ENCODE measurements at regions not wholly inside any gene's neighbourhood (a gene's known extent, or its start where the extent isn't known, plus 50 kb on each side); places are given as distances from the start of the nearest gene placed in this dataset.

DNA sequence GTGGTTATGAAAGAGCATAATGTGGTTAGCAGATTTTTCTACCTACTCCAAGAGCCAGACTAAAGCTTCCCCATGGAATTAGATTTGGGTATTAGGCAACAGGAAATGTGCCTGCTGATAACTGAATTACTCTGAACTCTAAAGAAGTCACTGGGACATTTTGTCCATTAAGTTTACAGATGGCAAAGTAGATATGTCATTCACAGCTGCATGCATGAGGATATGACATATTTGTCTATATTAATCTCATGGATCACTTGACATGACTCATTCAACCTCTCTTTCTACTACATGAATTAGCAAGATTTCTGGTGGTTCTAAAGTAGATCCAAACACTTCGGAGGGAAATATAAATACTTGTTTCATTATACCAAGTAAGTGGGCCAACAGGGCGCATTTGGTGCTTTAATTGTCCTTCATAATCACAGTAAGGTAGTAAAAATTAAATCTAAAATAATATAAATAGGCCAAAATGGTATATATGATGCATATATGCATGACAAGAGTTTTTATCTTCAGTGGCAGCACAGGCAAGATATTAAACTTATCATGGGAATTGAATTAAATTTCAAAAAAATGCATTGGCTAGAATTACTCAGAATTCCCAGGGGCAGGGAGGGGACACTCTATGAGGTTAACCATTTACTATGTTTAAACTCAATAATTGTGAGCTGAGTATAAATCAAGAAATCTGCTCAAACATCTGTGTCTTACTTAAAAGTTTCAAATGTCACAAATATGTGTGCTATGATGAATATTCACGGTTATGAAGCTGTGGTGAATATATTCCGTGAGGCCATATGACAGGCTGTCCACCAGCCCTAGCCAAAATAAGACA lies 365.3 kb upstream of the KCNMB2 start:
- no peak for DNase-seq (ENCODE audit: low read depth)
- H3K4me3 ChIP-seq (ENCODE audit: low read depth, low read length): no peak overlapping the region
- TF ChIP-seq, protein P1, sequence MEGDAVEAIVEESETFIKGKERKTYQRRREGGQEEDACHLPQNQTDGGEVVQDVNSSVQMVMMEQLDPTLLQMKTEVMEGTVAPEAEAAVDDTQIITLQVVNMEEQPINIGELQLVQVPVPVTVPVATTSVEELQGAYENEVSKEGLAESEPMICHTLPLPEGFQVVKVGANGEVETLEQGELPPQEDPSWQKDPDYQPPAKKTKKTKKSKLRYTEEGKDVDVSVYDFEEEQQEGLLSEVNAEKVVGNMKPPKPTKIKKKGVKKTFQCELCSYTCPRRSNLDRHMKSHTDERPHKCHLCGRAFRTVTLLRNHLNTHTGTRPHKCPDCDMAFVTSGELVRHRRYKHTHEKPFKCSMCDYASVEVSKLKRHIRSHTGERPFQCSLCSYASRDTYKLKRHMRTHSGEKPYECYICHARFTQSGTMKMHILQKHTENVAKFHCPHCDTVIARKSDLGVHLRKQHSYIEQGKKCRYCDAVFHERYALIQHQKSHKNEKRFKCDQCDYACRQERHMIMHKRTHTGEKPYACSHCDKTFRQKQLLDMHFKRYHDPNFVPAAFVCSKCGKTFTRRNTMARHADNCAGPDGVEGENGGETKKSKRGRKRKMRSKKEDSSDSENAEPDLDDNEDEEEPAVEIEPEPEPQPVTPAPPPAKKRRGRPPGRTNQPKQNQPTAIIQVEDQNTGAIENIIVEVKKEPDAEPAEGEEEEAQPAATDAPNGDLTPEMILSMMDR (IDR thresholded peaks at IDR 0.05; ENCODE audit: low read depth, low read length, missing control alignments): no peak

DNA sequence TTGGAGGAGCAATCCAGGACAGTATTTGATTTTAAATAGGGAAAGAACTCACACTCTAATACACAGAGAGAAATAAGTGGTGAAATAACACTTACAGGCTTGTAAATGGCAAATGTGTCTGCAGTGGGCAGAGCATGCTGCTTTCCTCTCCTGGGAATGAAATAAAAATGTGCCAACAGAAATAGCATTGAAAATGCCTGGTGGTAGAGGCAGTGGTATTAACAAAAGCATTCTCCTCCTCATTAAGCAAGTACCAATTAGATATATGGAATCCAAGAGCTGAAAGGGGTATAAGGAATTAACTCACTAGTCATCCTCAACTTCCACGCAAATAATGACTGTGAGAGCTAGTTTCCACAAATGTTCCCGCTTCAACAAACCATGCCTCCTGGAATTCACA lies 364.1 kb upstream of the KCNMB2 start:
- DNase-seq (ENCODE audit: low read depth): no peak
- TF ChIP-seq, protein P1 (IDR thresholded peaks at IDR 0.05; ENCODE audit: low read depth, low read length, missing control alignments): no peak

DNA sequence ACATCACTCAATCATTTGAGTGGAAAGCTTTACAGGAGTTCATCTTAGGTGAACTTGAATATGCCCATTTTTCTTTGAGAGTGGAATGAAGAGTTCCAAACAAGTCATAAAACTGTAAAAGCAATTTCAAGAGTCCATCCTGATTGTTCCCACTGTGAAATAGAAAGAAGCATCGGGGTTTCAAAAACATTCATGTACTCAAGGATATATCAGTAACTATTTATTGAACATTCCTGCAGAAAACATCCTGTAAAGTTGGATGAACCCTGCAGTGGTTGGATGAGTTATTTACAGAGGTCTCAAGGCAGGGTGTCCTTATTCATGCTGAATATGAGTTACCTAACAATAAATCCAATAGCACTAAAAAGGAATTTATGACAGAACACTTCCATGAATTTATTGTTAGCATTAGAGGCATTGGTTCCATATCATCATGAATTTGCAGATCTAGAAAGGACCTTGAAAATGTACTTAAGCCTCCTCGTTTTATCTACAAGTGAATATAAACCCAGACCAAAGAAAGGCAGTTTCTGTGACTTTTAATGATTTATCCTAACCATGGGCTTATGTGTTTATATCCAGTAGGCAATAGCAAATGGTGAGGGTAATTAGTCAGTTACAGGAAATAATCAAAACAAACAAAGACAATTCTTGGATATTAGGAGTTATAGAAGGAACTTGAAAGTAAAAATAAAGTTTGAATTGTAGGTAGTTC lies 361.9 kb upstream of the KCNMB2 start:
- H3K4me3 ChIP-seq (ENCODE audit: low read depth, low read length): no peak overlapping the region
- DNase-seq (ENCODE audit: low read depth): no peak
- TF ChIP-seq, protein P1 (IDR thresholded peaks at IDR 0.05; ENCODE audit: low read depth, low read length, missing control alignments): no peak

More for the DNA sequence above, 364.1 kb upstream of the KCNMB2 start:
- no peak overlapping the region for H3K4me3 ChIP-seq (ENCODE audit: low read depth, low read length)

DNA sequence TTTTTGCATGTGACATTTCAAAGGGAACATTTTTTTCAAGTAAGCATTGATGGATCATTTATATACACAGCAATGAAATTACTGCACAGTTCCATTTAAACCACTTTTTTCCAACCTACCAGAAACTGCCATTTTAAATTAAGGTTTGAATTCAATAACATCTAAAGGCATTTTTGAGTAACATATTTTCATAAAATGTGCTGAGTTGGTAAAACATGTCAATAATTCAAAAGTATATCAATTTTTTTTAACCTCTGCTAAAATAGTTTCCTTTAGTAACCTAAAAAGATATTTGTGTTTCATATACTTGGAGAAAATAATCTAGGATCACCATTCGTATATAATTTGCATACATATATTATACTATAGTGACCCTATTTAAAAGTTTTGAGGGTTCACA lies 355.1 kb upstream of the KCNMB2 start:
- H3K4me3 ChIP-seq (ENCODE audit: low read depth, low read length): no peak overlapping the region
- TF ChIP-seq, protein P1 (IDR thresholded peaks at IDR 0.05; ENCODE audit: low read depth, low read length, missing control alignments): no peak
- no peak for DNase-seq (ENCODE audit: low read depth)

DNA sequence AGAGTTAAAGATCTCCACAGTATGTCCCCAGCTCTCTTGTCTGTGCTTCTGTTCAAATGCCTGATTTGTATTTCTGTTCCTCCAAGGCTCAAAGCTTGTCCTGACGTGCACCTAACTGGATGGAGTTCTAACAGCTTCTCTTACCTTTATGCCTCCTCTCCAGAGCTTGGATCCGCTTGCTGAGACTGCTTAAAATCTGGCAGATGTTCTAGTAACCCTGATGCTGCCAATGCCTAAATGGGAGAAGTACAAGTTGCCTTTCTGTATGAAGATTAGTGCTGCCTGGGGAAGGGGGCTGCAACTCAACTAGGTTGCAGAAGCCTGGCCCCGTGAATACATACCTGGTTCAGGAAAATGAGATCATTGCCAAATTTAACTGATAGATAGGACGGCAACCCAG lies 354.5 kb upstream of the KCNMB2 start:
- TF ChIP-seq, protein P1 (IDR thresholded peaks at IDR 0.05; ENCODE audit: low read depth, low read length, missing control alignments): no peak
- DNase-seq (ENCODE audit: low read depth): no peak
- no peak overlapping the region for H3K4me3 ChIP-seq (ENCODE audit: low read depth, low read length)

DNA sequence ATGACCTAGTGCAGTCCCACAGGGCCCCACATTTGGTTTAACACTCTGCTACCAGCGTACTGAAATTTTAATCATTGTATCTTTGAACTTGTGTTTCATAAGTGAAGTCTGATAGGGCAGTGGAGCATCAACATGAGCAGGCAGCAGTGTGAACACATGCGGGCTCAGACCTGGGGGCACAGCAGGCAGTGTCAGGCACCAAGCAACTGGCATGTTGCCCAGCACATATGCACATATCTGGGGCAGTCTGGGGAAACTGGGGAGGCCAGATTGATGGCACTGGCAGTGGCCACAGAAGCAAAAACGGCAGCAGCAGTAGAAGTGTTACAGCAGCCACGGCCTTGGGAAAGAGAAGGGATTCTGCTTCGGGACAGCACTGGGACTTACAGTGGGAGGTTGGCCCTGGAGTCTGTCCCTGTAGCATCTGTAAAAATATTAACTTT lies 353.9 kb upstream of the KCNMB2 start:
- TF ChIP-seq, protein P1 (IDR thresholded peaks at IDR 0.05; ENCODE audit: low read depth, low read length, missing control alignments): no peak
- H3K4me3 ChIP-seq (ENCODE audit: low read depth, low read length): no peak overlapping the region
- DNase-seq (ENCODE audit: low read depth): no peak

All from GM12864 (cell line).